Liver (tissue), 8 donors: ENCODE measurements at regions not wholly inside any gene's neighbourhood (a gene's known extent, or its start where the extent isn't known, plus 50 kb on each side); places are given as distances from the start of the nearest gene placed in this dataset.

Source experiments
- DNase-seq: peaks from one replicate; pipeline ENCODE4 v3.0.0-alpha.2; 2017; ENCODE audit warnings: low spot score
- H3K27ac ChIP-seq, 2 donors: one replicate each; pipeline ENCODE4 v1.7.0; 2013; ENCODE audit warnings: inconsistent platforms in 2 of 2, low read length in 2 of 2, control low read depth in 1 of 2, low read depth in 1 of 2, mild to moderate bottlenecking in 1 of 2
- H3K27me3 ChIP-seq, 4 donors: one replicate each; pipeline versions ENCODE4 v1.6.1 to v1.7.0; 2013; ENCODE audit warnings: low read length in 3 of 4, inconsistent platforms in 1 of 4, mild to moderate bottlenecking in 1 of 4, moderate library complexity in 1 of 4; ENCODE audit not compliant: control insufficient read depth in 4 of 4, insufficient read depth in 4 of 4
- H3K36me3 ChIP-seq, 4 donors: one replicate each; pipeline versions ENCODE4 v1.6.1 to v1.7.0; 2013; ENCODE audit warnings: low read length in 3 of 4, mild to moderate bottlenecking in 3 of 4, low read depth in 1 of 4, moderate library complexity in 1 of 4; ENCODE audit not compliant: control insufficient read depth in 4 of 4, insufficient read depth in 3 of 4
- H3K4me1 ChIP-seq, 4 donors: one replicate each; pipeline versions ENCODE4 v1.6.1 to v1.7.0; 2013; ENCODE audit warnings: low read length in 3 of 4, mild to moderate bottlenecking in 3 of 4, moderate library complexity in 1 of 4; ENCODE audit not compliant: control insufficient read depth in 4 of 4, insufficient read depth in 4 of 4
- H3K4me3 ChIP-seq, 3 donors: one replicate each; pipeline versions ENCODE4 v1.6.1 to v1.7.0; 2013; ENCODE audit warnings: low read length in 3 of 3, control low read depth in 1 of 3, low read depth in 1 of 3, mild to moderate bottlenecking in 1 of 3
- H3K9ac ChIP-seq, 2 donors: one replicate each; pipeline ENCODE4 v1.7.0; 2013; ENCODE audit warnings: low read length in 2 of 2, mild to moderate bottlenecking in 2 of 2, moderate library complexity in 2 of 2, control low read depth in 1 of 2, low read depth in 1 of 2
- H3K9me3 ChIP-seq, 4 donors: one replicate each; pipeline versions ENCODE4 v1.6.1 to v1.7.0; 2013; ENCODE audit warnings: low read length in 3 of 4; ENCODE audit not compliant: control insufficient read depth in 4 of 4
- CTCF ChIP-seq: fragments of 150-350 bp; IDR thresholded peaks from 2 replicates; pipeline ENCODE4 v1.5.1; 2017; ENCODE audit warnings: improper control_type of control experiment, low read depth, low read length; ENCODE audit not compliant: missing input control
- FOXA1 ChIP-seq: IDR thresholded peaks from 2 replicates; pipeline ENCODE4 v1.6.1; 2016; ENCODE audit warnings: antibody characterized with exemption
- FOXA2 ChIP-seq: IDR thresholded peaks from 2 replicates; pipeline ENCODE4 v1.6.1; 2016; ENCODE audit warnings: antibody characterized with exemption
- GABPA ChIP-seq, 2 donors: IDR thresholded peaks in 1 of 2; conservative IDR thresholded peaks in 1 of 2; 2 replicates each; pipeline ENCODE4 v1.6.1; 2016; ENCODE audit warnings: antibody characterized with exemption in 2 of 2, mild to moderate bottlenecking in 1 of 2, moderate library complexity in 1 of 2
- HNF4A ChIP-seq, 2 donors: conservative IDR thresholded peaks; 2 replicates each; pipeline ENCODE4 v1.6.1; 2016; ENCODE audit warnings: antibody characterized with exemption in 2 of 2, mild to moderate bottlenecking in 2 of 2
- RAD21 ChIP-seq, 2 donors: IDR thresholded peaks; 2 replicates each; pipeline ENCODE4 v1.6.1; 2016; ENCODE audit warnings: antibody characterized with exemption in 2 of 2, mild to moderate bottlenecking in 2 of 2
- RXRA ChIP-seq, 2 donors: IDR thresholded peaks; 2 replicates each; pipeline ENCODE4 v1.6.1; 2017 to 2018; ENCODE audit warnings: antibody characterized with exemption in 2 of 2, mild to moderate bottlenecking in 1 of 2
- TAF1 ChIP-seq: conservative IDR thresholded peaks from 2 replicates; pipeline ENCODE4 v1.6.1; 2016; ENCODE audit warnings: antibody characterized with exemption, mild to moderate bottlenecking
- YY1 ChIP-seq: IDR thresholded peaks from 2 replicates; pipeline ENCODE4 v1.6.1; 2016; ENCODE audit warnings: antibody characterized with exemption, mild to moderate bottlenecking
- WGBS: extraction: QIAGEN DNeasy Blood & Tissue Kit; methylation state at CpG from one replicate; pipeline ENCODE4 v1.1.7; 2013; 5-methylcytosine and 5-hydroxymethylcytosine counted together
- TF ChIP-seq, protein P1 (sequence below): IDR thresholded peaks from 2 replicates; pipeline ENCODE4 v1.6.1; 2016; ENCODE audit warnings: antibody characterized with exemption
- TF ChIP-seq, protein P2 (sequence below): IDR thresholded peaks from 2 replicates; pipeline ENCODE4 v1.6.1; 2016; ENCODE audit warnings: antibody characterized with exemption
- TF ChIP-seq, protein P3 (sequence below): IDR thresholded peaks from 2 replicates; pipeline ENCODE4 v1.6.1; 2016; ENCODE audit warnings: antibody characterized with exemption
- donor health status: healthy.
- donor health status: healthy.
- donor health status: healthy.
- donor health status: healthy.
- donor health status: healthy.

DNA sequence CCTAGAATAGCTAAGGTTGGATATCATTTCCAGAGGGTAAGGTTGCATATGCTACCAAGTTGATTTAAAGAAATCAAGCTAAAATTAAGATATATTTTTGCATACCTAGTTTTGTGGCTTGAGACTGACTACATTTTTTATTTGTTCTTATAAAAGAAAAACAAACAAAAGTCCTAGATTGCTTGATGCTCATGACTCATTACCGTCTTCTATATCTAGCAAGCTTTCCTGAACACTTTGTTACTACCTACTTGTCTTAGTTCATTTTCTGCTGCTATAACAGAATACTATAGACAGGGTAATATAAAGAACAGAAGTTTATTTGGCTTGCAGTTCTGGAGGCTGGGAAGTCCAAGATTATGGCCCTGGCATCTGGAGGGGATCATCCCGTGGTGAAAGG lies 152.1 kb upstream of the THRB start:
- H3K27ac ChIP-seq: no peak overlapping the region
- 95% methylated on average over 2 of the region's 2 CpGs for WGBS
- no peaks in the 10 kb centered on the region for H3K9me3 ChIP-seq
- TF ChIP-seq YY1 (no peak), GABPA (IDR thresholded peaks at IDR 0.05 in 1 of 2, conservative IDR thresholded peaks at IDR 0.05 in 1 of 2) (no peak), RXRA (IDR thresholded peaks at IDR 0.05) (no peak), CTCF (no peak), HNF4A (conservative IDR thresholded peaks at IDR 0.05) (no peak), RAD21 (IDR thresholded peaks at IDR 0.05) (no peak), TAF1 (no peak), FOXA1 (no peak), FOXA2 (no peak)
- TF ChIP-seq, protein P1, sequence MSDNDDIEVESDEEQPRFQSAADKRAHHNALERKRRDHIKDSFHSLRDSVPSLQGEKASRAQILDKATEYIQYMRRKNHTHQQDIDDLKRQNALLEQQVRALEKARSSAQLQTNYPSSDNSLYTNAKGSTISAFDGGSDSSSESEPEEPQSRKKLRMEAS: no peak
- TF ChIP-seq, protein P2, sequence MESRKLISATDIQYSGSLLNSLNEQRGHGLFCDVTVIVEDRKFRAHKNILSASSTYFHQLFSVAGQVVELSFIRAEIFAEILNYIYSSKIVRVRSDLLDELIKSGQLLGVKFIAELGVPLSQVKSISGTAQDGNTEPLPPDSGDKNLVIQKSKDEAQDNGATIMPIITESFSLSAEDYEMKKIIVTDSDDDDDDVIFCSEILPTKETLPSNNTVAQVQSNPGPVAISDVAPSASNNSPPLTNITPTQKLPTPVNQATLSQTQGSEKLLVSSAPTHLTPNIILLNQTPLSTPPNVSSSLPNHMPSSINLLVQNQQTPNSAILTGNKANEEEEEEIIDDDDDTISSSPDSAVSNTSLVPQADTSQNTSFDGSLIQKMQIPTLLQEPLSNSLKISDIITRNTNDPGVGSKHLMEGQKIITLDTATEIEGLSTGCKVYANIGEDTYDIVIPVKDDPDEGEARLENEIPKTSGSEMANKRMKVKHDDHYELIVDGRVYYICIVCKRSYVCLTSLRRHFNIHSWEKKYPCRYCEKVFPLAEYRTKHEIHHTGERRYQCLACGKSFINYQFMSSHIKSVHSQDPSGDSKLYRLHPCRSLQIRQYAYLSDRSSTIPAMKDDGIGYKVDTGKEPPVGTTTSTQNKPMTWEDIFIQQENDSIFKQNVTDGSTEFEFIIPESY: no peak
- TF ChIP-seq, protein P3, sequence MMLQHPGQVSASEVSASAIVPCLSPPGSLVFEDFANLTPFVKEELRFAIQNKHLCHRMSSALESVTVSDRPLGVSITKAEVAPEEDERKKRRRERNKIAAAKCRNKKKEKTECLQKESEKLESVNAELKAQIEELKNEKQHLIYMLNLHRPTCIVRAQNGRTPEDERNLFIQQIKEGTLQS: no peak
- no peaks in the 10 kb centered on the region for H3K27me3 ChIP-seq
- no peak for DNase-seq
- no peak overlapping the region for H3K4me3 ChIP-seq
- no peaks in the 10 kb centered on the region for H3K36me3 ChIP-seq
- H3K4me1 ChIP-seq: peaks cover 0 to under 1% (median 0%) of the 10 kb centered on the region in 4 donors
- no peak overlapping the region for H3K9ac ChIP-seq

GRCh38 chr3:24648063-24648462 lies 153.4 kb upstream of the THRB start:
- H3K36me3 ChIP-seq: no peaks in the 10 kb centered on the region
- WGBS: 90% methylated on average over 2 of the region's 2 CpGs
- H3K9me3 ChIP-seq: no peaks in the 10 kb centered on the region
- H3K4me3 ChIP-seq: no peak overlapping the region
- H3K4me1 ChIP-seq: no peaks in the 10 kb centered on the region
- no peak overlapping the region for H3K27ac ChIP-seq
- TF ChIP-seq CTCF: no peak
- no peak overlapping the region for H3K9ac ChIP-seq
- DNase-seq: no peak
- H3K27me3 ChIP-seq: no peaks in the 10 kb centered on the region
